ENCODE measurements at regions not wholly inside any gene's neighbourhood (a gene's known extent, or its start where the extent isn't known, plus 50 kb on each side); places are given as distances from the start of the nearest gene placed in this dataset.

- no peak for DNase-seq
These were observed 269.0 kb downstream of the SNX10 start for GRCh38 chr7:26560526-26561256.

DNA sequence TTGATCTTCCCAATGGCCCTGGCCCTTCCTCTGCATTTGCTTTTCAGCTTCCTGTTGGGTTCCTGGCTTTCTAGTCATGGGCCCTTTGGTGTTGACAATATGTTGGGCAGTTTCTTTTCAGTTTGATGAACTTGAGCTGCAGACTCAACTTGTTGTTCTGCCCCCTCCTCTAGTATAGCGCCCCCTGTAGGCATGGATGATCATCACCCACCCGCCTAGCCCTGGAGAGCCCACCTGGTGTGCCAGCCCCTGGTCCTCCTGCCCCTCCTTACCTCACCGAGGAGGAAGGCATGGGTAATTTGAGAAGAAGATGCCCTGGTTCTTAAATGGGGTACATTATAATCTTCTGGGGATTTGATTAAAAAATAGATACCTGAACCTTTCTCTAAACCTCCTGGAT, 271.2 kb downstream of the SNX10 start:
- DNase-seq: no peak

GRCh38 chr7:26563406-26563805, 271.7 kb downstream of the SNX10 start:
- DNase-seq: no peak

DNA sequence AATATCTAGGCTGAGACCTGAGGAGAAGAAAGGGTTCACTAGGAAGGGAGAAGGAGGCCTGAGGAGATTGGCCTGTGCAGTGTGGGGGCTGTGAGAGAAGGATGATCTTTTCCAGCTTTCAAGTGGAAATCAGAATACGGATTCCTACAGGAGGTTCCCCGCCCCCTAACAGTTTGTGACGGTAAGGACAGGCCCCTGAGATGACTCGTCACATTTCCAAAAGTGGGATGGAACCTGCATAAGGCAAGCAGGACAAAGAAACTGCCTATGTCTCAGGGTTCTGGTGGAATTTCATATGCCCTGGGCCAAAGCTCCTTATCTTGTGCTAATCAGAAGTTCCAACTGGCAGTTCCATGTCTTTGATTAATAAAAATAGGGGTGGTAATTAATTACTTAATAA, 275.6 kb downstream of the SNX10 start:
- DNase-seq: no peak

DNA sequence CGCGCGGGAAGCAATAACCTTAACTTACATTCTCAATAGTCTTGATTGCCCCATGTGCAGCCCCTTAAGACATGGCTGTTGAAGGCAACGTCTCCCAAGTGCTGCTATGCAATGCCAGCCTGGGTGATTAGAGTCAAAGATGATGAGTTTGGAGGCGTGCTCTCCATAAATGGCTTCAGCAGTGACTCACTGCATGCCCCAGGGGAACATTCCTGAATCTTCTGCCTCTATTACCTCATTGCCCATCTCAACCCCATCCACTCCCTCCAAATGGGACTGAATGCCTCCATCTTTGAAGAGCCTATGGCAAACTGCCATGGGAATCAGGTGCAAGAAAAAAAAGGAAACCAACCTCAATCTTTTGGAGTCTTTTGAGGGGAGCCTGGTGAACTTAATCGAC, 282.8 kb downstream of the SNX10 start:
- DNase-seq: no peak

DNA sequence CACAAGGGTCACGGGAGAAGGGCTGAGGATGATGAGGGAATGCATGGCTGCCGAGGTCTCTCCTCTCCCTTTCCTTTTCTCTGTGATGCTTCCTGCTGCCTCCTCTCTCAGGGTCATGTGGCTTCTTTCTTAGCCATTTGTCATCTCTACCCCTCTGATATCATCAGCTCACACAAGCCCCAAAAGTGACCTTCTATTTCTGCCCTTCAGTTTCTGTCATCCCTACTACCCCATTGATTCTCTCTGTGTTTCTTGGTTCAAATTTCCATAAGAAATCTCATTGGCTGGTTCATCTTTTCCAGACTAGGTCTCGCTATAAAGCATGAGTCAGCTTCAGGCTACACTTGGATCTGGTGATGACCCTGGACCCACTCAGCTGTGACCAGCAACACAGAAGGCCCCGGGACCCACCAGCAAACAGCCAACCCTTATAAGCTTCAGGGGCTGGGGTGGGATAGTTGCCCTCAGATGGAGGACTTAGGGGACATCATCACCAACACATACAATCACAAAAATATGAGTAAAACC, 284.3 kb downstream of the SKAP2 start:
- no peak for DNase-seq

DNA sequence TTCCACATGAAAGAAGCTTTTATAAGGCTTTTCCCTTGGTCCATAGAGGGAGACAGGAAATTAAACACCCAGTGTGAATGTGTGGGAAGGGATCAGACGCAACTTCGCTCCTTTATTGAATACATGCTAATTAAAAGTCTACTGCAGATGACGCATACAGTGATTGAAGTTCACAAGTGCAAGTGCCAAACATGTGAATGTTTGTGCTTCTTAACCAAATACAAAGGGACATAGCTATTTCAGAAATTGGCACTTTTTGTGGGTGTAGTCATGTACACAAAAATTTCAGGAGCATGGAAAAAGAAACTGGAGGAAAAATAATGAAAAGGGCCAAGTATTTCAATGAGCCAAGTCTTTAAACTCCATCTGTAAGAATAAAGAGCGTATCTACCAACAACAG, 283.7 kb downstream of the SKAP2 start:
- DNase-seq: no peak

- DNase-seq: no peak
These were observed 281.2 kb downstream of the SKAP2 start for GRCh38 chr7:26583094-26583648.

DNA sequence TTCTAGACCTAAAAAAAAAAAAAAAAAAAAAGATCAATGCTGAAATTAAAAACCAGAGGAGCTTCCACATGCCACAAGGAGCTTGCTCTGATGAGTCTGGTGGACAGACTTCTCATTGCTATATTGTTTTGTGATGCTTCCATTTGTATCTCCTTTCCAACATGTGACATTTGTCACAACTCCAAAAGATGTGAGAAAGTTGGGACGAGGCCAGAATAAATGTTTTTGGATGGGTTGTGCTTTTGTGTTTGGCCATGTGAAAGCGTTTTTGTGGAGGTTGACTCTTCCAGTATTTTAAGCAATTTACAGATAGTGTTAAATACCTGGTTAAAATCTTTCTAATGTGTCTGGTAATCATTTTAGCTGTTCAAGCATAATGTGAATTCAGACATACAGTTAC, 280.1 kb downstream of the SKAP2 start:
- DNase-seq: no peak

DNA sequence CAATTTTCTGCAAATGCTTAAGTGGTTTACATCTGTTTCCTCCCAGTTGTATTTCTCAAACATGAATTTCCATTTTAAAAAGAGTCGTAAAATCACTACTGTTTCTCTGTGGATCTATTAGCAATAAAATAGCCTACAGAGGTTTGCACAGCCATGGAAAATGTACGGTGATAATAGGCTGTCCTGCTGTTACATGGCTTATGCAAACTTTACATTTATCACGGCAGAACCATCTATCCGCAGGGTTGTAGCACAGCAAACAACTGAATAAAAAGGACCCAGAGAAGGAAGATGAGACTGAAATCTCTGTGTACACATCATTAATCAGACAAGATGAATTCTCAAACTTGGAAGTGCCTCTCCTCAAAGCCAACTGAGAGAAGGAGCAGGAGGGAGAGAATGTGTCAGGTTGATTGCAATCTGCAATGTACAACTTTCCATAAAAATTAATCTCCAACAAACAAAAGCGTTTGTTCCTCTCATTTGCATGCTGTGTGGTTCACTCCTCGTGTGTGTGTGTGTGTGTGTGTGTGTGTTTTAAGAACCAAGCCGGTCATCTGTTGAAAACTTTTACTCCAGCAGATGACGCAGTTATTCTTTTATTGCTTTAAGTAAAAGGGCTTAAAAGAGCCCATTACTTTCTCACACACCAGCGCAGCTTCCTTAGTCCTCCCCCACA, 279.3 kb downstream of the SKAP2 start:
- no peak for DNase-seq

- DNase-seq: no peak
These were observed 276.9 kb downstream of the SKAP2 start for GRCh38 chr7:26587536-26587935.

- peak; percentile 7 for DNase-seq
These were observed 275.9 kb downstream of the SKAP2 start for GRCh38 chr7:26588511-26588910.

DNA sequence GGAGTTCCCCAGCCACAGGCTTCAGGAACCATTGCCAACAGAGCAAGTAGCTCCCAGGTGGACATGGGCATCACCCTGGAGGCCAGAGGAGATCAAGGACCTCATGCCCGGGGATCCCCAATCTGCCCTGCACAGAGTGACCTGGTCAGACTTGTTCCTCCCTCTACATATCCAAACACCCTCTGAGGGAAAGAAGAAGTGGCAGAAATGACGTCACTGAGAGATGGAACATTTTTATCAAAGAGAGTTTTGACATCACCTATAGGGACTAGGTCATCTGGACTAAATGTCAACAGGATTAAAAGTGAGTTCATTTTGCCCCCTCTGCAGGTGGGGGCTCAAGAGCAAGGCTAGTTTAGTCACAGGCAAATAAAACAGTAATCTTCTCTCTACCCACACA, 273.7 kb downstream of the SKAP2 start:
- no peak for DNase-seq

- no peak for DNase-seq
These were observed 272.4 kb downstream of the SKAP2 start for GRCh38 chr7:26592011-26592410.

DNA sequence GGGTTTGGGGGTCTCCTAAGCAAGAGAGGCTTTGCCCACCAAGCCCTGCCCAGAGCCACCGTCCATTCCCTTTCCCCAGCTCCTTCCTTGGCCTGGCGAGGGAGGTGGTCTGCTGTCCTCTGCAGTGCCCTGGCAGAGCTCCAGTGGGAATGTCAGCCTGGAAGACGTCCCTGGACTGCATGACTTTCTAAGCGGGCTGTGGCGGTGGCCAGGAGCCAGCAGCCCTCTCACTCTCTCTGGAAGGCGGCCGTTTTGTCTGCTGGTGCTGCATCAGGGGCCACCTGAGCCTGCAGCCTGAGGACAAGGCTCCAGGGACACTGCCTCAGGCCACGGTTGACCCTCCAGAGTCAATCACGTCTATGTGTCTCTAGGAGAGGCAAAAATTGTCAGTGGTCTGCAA, 271.0 kb downstream of the SKAP2 start:
- DNase-seq: no peak

GRCh38 chr7:26593896-26594295, 270.5 kb downstream of the SKAP2 start:
- DNase-seq: no peak

GRCh38 chr7:26594553-26594952, 269.8 kb downstream of the SKAP2 start:
- DNase-seq: no peak

- no peak for DNase-seq
These were observed 265.5 kb downstream of the SKAP2 start for GRCh38 chr7:26598867-26599266.

DNA sequence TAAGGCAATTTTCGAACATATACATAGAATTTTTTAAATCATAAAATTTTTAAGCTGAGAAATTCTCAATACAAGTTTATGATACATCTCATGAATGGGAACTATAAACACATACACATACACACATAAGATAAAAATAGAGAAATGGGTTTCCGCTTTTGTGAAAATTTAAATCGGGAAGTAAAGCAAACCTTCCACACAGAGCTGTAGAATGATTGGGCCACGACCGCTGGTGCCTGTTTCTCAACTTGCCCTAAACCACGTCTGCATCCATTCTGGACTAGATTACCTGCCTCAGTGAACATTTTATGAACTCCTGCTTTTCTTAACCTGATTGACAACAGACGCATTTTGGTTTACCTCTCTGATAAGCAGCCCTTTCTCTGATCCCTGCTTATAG, 264.4 kb downstream of the SKAP2 start:
- no peak for DNase-seq

DNA sequence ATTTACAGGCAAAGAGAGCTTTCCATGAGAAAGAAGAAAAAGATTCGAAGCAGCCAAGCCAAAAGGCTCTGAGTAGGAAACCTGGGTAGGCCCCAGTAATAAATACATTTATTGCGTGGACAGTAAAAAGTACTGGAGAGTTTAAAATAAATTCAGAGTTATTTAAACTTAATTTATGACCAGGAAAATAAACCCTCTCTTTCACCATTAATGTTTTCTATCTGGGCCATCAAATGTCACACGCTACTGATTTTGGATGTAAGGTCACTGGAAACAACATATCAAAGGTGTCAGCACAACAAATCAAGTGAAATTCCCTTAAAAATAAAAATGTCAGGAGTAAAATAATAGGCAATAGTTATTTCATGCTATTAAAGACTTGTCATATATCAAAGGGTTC, 264.0 kb downstream of the SKAP2 start:
- no peak for DNase-seq

DNA sequence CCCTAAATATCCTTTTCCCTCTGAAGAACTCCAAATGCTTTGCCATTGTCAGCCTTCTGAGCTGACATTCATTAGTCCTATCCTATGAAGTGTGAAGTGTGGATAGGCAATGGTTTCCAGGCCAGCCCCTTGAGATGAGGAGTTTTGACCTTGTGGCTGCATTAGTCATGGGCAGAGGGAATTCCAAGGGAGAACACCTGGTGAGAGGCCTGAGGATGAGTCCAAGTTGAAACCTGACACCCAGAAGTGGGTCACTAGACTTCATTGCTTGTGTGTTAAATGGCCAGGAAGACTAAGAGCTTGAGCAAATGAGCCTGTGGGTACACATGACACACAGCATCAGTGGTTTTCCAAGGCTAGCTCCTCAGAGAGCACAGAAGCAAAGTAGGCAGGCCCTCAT, 260.8 kb downstream of the SKAP2 start:
- DNase-seq: no peak

DNA sequence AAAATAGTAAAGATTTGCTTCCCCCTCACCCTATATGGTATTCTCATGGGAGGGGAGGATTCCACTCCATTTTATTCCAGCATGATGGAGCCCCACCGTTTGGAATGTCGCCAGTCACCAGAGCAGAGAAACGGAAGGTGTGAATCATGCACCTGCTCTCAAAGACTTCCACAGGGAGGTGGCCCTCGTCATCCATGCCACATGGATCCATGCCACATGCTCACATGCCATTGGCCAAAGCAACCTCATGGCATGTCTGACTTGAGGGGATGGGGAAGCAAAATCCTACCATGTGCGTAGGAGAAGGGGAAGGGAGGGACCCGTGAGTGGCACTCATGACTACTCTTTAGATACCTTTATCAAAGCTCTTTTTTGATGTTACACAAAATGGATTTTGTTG, 256.0 kb downstream of the SKAP2 start:
- DNase-seq: no peak

- DNase-seq: no peak
These were observed 255.3 kb downstream of the SKAP2 start for GRCh38 chr7:26609082-26609481.

DNA sequence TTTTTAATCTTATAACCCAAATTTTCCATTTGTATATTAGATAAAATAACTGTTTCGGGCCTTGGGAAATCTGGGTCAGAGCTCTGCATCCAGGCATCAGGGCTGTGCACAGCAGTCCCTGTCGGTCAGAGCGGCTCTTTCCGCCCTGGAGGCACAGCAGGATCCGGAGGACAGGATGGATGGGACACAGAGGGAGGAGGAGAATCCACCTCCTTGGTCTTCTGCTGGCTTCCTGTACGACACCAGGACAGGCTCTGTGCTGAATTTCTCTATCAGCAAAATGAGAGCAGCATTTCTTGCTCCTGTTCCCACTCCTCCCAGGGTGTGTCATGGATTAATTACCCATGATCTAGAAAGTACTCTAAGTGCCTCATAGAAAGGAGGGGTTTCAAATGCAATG, 254.9 kb downstream of the SKAP2 start:
- DNase-seq: no peak

All from hematopoietic multipotent progenitor cell treated with erythropoietin and hydrocortisone succinate and interleukin-3 and kit ligand, for 6 days (in vitro differentiated cells).